GM18508 (cell line): ENCODE measurements at regions not wholly inside any gene's neighbourhood (a gene's known extent, or its start where the extent isn't known, plus 50 kb on each side); places are given as distances from the start of the nearest gene placed in this dataset.

Source experiments
- ATAC-seq: cut with Tn5 transposase; IDR thresholded peaks from one replicate; pipeline ENCODE4 v1.9.1; 2021; ENCODE audit warnings: moderate number of reproducible peaks; ENCODE audit not compliant: insufficient read depth, unreplicated experiment

- no peak for ATAC-seq
These were observed 369.6 kb upstream of the AZI2 start for GRCh38 chr3:28718074-28718849.

GRCh38 chr3:28726840-28727239 lies 378.2 kb upstream of the AZI2 start:
- peak; percentile 68 for ATAC-seq

- ATAC-seq: no peak
These were observed 378.7 kb upstream of the AZI2 start for GRCh38 chr3:28727307-28727706.

GRCh38 chr3:28738425-28738824 lies 389.8 kb upstream of the AZI2 start:
- ATAC-seq: no peak

GRCh38 chr3:28739647-28740046 lies 391.0 kb upstream of the AZI2 start:
- ATAC-seq: no peak

- no peak for ATAC-seq
These were observed 394.6 kb upstream of the AZI2 start for GRCh38 chr3:28743271-28743670.

GRCh38 chr3:28743831-28744230 lies 395.2 kb upstream of the AZI2 start:
- ATAC-seq: no peak

- ATAC-seq: no peak
These were observed 396.8 kb upstream of the AZI2 start for GRCh38 chr3:28745436-28745835.

- no peak for ATAC-seq
These were observed 397.4 kb upstream of the AZI2 start for GRCh38 chr3:28745916-28746617.

- no peak for ATAC-seq
These were observed 398.4 kb upstream of the AZI2 start for GRCh38 chr3:28746990-28747389.

GRCh38 chr3:28751864-28752263 lies 403.2 kb upstream of the AZI2 start:
- no peak for ATAC-seq

GRCh38 chr3:28752290-28752689 lies 403.7 kb upstream of the AZI2 start:
- ATAC-seq: no peak

- ATAC-seq: no peak
These were observed 407.4 kb upstream of the AZI2 start for GRCh38 chr3:28756056-28756455.

GRCh38 chr3:28758115-28758514 lies 409.5 kb upstream of the AZI2 start:
- ATAC-seq: no peak

- ATAC-seq: no peak
These were observed 412.8 kb upstream of the AZI2 start for GRCh38 chr3:28761375-28761774.

GRCh38 chr3:28765194-28765593 lies 416.6 kb upstream of the AZI2 start:
- no peak for ATAC-seq

GRCh38 chr3:28768439-28768838 lies 419.8 kb upstream of the AZI2 start:
- no peak for ATAC-seq

- ATAC-seq: no peak
These were observed 429.3 kb upstream of the AZI2 start for GRCh38 chr3:28777806-28778475.

- no peak for ATAC-seq
These were observed 431.9 kb upstream of the AZI2 start for GRCh38 chr3:28780480-28780879.

- no peak for ATAC-seq
These were observed 432.4 kb upstream of the AZI2 start for GRCh38 chr3:28781053-28781452.

GRCh38 chr3:28786446-28786845 lies 437.8 kb upstream of the AZI2 start:
- ATAC-seq: no peak
